ENCODE measurements at regions not wholly inside any gene's neighbourhood (a gene's known extent, or its start where the extent isn't known, plus 50 kb on each side); places are given as distances from the start of the nearest gene placed in this dataset.

- no peak for TF ChIP-seq CTCF (optimal IDR thresholded peaks at IDR 0.05 in 1 of 3, IDR thresholded peaks at IDR 0.05 in 1 of 3, conservative IDR thresholded peaks at IDR 0.05 in 1 of 3; ENCODE audit: extremely low read depth in 1 of 3, insufficient read depth in 2 of 3, low read length in 3 of 3)
- TF ChIP-seq EZH2 (IDR thresholded peaks at IDR 0.05; ENCODE audit: low read length), result no peak
Observed at GRCh38 chr12:62162214-62162613, 98.0 kb upstream of the USP15 start.
